Left hindlimb (tissue), 1 donor: ENCODE measurements at regions not wholly inside any gene's neighbourhood (a gene's known extent, or its start where the extent isn't known, plus 50 kb on each side); places are given as distances from the start of the nearest gene placed in this dataset.
"Not testable (repeated sequence)": the region's sequence is repeated elsewhere in the genome, so short reads cannot be mapped to it uniquely, and the experiment has no call there.

Experiments
- DNase-seq: peaks from one replicate; pipeline ENCODE4 v3.0.0-alpha.2; 2018

DNA sequence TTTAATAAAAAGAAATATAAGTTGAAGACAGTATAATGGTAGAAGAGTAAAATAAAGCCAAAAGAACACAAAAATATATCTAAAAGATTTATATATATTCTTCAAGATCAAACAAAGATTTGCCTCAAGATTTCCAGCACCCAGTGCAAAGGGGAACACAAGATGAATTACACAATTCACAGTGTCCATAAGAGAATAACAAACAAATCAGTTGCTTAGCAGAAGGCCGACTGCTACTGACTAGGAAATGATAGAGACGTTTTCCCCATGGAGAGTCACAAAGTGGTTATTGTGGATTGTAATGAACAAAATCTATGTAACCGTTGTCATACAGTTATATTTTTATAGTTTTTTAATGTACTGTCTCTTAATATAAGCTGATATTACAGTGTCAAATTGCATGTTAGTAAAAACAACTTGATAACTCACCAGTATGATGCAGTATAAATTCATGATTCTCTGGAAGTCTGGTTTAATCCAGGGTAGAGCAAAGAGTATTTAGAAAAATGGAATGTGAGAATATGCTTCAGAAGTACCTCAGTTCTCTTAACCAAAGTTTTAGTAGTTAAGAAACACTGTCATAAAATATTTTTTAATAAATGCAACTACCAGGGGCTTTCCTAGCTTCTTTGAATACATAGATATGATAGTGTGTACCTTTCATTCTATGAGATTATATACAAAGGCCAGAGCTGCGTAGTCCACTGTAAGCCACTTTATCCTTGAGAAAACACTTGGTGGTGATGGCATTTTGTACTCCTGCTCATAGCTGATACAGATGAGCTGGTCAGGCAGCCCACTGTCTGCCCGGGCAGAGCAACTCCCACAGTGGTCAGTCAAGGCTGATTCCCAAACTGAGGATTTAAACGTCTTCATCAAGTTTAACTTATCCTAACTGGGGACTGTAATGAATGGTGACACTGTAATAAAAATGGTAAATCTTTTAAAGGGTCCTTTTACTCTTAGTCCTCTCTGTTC is 180.5 kb upstream of the DTNA start:
- DNase-seq = no peak

DNA sequence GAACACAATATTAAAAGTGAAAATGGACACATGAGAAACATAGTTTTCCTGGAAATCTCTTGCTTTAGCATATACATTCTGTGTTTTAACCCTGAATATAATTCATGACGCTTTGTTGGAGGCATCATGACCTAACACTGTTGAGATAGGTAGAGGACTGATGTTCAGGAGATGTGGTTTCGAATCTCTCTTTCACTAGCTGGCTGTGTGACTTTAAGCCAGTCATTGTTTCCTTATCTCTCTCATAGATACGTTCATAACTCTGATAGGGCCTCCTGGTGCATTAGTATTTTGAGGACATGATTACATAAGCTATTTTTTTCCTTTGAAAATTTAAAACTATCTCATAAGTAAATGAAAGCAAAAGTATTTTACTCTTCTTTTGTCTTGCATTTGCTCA is 179.0 kb upstream of the DTNA start:
- no peak for DNase-seq

DNA sequence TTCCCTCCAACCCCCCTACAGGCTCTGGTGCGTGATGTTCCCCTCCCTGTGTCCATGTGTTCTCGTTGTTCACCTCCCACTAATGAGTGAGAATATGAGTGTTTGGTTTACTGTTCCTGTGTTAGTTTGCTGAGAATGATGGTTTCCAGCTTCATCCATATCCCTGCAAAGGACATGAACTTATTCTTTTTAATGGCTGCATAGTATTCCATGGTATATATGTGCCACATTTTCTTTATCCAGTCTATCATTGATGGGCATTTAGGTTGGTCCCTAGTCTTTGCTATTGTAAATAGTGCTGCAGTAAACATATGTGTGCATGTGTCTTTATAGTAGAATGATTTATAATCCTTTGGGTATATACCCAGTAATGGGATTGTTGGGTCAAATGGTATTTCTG is 175.5 kb upstream of the DTNA start:
- not testable (repeated sequence) for DNase-seq

DNA sequence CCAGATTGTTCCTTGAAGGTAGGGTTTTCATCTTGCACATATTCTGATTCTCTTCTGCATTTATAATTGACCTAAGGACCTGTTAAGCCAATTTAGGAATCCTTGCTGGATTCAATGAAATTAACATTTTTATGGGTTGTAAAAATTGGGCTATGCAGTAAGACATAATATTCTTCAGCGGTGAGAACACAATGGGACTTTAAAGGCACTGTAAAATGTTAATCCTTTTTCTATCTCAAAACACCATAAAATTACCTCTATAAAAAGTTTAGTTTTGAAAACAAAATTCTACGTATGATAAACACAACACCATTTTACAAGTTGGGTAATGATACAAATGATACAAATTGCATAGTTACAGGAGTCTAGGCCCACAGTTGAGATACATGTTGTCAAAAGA is 169.2 kb upstream of the DTNA start:
- DNase-seq = no peak

DNA sequence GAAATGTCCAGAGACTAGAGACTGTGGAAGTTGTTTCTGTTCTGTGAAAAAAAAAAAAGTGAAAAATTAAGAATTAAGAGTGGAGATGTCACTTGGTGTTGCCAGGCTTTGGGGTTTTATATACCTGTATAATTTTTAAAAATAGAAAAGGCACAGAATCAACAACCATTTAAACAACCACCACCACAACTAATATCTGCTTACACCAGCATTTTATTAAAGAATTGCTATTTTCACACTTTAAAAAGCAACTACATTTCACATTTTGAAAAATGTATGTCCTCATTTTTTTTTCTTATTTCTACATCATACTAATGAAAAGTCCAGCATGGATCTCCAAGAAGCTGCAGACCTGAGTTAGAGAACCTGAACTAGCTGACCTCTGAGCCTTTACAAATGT is 167.5 kb upstream of the DTNA start:
- no peak for DNase-seq

DNA sequence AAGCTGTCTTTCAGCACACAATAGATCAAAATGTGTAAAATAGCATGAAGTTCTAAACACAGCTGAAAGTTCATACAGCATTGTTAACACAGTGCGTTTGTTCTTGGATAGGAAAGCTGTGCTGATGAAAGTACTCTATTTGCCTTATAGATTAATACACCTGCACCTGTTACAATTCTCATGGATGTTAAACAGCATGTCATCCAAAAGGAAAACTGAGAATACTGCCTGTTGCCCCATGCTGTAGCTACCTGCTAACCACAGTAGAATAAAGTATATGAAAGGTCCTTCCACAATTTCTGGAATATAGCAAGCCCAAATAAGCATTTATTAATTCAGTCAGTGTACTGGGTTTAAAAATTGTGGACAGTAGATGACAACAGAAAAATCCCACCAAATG is 166.7 kb upstream of the DTNA start:
- no peak for DNase-seq

DNA sequence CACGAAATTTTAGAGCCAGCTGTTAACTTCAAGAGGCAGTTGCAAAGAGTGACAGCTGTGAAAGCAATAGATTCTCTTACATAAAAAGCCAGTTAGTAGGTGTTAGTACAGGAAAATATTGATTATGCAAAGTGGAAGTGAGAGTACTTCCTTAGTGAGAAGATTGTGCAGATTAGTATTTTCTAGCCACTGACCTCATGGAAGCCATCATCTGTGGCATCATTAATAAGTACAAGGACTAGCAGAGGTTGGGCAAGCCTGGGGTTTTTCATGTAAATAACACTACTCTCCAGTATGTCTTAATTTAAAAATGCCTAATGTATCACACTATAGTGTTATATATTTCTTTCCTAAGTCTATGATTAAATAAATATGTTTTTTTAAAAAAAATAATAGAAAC is 166.2 kb upstream of the DTNA start:
- no peak for DNase-seq

DNA sequence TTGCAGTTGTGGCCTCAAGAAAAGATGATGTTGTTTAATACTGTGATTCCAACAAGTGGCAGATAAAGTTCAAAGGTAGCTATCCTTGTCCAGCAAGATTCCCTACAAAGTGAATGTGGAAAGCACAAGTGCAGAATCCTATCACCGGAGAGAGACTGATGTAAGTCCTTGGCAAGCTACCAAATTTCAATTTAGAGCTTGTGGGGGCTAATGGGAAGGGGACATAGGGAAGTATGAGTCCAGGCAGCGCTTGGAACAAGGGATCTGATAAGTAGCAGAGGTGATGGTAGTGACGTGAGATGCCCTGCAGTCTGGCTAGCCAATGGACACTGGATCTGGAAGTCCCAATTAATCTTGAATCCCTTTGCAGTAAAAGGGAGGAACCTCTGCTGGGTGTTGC is 165.2 kb upstream of the DTNA start:
- DNase-seq = no peak

DNA sequence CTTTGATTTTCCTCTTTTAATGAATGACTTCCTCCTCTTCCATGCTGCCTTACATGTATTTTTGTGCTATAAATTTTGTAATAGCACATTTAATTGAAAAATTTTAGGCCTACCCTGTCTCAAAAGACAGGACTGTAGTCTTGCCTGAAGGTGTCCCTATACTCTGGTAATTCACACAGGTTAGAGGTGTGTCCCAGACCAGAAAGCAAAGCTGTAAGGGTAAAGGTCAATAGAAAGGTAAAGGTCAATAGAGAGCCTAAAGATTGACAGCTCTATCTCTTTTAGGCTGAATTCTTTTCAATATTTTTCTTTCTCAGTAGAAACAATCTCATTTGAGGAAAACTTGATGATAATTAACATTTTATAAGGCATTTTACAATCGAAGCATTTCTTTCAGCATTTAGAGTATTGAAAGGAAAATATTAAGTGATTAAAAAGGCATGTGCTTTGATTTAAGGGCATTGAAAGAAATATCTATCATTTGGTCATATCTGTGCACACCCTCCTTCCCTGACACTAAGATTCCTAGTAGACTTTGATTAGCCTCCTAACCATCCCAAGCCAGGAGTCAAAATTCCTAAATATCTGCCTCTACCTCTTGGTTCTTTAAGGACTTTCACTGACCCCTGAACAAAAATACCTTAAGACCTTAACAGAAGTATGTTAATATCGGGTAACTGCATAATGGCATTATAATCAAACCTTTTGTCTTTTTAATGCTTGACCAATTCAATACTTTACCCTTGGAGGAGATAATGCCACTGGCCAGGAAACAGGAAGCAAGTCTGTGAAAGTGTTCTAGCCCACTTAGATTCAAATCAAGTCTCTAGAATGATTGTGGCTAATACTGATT is 161.8 kb upstream of the DTNA start:
- no peak for DNase-seq

DNA sequence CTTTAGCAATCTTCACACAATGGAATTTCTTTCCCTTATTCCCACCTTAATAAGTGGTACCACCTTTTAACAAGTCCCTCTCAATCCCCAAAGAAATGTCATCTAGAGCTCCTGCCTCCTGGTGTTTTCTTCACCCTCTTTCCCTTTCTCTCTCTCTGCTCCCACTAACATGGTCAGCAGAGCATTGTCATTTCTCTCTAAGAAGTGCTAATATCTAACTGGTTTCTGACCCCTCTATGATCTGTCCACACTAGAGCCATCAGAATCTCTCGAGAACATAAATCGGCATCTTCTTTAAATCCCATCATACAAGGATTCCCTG is 161.2 kb upstream of the DTNA start:
- no peak for DNase-seq

DNA sequence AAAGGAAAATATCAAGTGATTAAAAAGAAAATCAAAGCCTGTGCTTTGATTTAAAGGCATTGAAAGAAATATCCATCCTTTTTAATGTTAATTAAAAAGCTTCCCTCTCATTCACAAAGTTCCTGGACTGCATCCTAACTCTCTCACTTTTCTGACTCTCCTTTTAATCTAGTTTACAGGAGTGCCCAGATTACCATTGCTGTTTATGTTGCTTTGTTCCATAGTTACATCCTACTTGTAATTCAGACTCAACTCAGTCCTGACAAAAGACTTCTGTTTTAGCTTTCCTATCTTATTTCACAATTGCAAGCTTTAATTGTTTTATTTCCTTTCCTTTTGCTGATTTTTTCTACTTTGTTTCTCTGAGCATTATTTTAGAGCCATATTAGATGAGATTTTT is 160.7 kb upstream of the DTNA start:
- no peak for DNase-seq

DNA sequence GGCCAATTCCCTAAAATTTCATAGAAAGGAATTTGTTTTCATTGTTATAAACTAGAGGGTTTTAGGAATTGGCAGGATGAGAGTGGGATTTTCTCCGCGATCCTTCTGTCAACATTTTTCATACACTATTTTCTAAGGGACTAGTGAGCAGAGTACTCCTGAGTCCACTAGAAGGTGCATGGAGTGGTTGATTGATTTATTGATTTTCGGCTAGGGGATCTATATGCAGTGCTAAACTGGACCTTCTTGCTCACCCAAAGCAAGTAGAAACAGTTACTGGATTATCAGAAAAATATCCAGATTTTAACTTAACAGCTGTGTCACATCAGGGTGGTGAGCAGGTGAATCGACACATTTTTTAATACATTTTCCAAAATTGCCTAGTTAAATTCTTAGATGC is 159.9 kb upstream of the DTNA start:
- DNase-seq = no peak

DNA sequence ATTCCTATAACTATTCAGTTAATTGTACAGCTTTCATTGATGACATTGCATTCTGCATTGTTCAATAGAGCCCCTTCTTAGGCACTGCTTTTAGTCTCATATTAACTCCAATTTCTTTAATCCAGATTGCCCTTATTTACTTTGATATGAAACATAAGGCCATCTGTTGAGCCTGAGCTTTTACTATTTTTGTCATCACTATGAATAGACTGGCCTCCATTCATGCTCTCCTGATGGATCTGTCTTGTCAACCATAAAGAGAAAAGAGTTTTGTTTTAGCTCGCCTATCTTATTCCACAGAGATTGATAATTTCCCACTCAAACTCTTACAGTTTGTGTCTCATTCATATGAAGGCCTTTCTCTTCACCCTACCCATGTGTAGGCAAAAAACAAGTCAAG is 159.2 kb upstream of the DTNA start:
- DNase-seq = no peak

DNA sequence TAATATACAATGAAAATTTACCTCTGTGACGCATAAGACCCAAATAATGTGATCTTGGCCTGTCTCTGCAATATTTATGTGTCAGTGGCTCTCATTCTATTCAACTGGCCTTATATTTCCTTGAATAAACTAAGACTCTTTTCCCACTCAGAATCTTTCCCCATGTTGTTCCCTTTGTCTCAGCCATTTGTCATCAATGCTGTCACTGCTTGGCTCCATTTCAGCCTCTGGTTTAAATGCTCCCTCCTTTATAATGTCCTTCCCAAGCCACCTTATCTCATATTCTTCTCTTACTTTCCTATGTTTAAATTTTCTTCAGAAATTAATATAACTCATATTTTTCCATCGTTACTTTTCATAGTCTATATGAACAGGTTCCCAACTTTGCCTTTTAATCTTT is 158.3 kb upstream of the DTNA start:
- no peak for DNase-seq

DNA sequence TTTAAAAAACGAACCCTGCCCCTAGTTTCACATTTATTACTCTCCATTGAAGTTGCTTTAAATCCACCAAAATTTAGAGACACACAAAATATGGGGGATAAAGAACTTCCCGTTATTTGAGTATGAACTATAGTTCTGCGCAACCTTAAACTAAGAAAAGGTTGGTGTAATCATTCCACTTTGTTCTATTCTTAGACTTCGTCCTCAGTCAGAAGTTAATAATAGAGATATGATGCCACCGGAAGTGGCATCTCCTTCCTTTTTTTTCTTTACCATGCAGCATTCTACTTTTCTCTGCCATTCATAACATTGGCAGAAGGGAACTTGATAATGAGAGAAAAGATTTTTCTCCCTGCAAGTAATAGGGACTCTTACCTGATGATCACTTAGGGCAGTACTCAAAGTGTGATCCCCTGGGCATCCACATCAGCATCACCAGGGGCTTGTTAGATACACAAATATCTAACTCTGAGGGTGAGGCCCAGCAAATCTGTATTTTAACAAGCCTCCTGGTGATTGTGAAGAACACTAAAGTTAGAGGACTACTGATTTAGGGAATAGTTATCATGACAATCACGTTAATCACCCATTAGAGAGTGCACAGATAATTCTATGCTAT is 147.7 kb upstream of the DTNA start:
- DNase-seq = no peak

DNA sequence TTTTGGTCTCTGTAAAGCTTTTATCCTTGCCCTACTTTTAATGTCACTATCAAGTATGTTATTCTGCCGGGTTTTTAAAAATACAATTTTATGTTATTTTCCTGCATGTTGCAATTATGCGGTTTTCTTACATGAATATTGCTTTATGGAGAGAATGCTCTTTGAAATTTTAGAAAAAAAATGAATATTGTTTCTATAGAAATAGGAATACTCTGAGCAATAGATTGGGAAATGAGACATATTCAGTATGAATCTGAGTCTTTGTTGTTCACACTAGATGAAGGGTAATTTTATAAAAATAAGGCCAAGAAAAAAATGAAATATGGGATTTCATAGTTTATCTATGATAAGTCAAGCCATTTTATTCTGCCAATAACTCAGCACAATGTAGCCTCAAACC is 142.2 kb upstream of the DTNA start:
- no peak for DNase-seq

DNA sequence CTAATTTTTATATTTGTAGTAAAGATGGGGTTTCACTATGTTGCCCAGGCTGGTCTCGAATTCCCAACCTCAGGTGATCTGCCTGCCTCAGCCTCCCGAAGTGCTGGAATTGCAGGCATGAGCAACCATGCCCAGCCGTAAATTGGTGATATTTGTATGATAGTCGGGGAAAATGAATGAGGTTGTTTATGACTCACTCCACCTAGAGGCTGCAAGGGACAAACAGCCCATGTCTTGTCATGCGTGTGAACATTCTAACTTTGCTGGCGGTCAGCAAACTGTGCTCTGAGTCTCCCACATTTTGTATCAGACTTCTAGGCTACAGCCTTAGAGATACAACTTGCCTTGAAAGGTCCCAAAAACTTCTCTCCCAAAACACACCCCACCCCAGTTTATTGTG is 133.5 kb upstream of the DTNA start:
- DNase-seq = no peak

DNA sequence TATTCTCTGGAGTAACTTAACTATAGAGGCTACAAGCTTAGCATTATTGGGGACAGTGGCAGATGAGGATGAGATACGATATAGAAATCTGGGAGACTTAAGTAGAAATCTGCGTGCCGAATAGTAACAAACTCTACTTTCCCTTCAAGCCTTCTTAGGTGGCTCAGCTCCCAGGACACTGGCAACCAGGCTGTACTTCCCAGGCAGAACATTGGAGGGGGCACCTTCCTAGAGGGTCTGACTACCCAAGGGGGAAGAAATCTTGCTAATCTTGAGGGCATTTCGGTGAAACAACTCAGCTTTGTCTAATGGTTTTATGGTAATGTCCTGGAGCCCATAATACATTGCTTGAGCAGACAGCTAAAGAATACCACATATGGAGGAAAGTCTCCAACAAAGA is 126.2 kb upstream of the DTNA start:
- no peak for DNase-seq

DNA sequence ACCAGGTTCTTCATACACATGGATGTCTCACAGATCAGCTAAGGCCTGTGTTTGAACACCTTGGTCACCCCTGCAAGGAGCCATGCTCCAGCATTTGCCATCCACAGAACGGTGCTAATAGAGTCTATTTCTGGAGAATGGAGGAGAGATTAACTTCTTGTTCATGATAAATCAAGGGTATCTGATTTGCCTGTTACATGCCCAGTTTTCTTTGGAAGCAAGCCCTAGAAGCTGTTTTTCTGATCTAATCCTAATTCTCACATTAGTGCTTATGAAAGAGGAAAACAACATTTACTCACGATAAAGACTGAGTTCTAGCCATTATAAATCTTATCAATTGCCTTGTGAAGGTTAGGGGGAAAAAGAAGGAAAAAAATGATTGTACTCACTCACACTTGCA is 119.6 kb upstream of the DTNA start:
- no peak for DNase-seq

DNA sequence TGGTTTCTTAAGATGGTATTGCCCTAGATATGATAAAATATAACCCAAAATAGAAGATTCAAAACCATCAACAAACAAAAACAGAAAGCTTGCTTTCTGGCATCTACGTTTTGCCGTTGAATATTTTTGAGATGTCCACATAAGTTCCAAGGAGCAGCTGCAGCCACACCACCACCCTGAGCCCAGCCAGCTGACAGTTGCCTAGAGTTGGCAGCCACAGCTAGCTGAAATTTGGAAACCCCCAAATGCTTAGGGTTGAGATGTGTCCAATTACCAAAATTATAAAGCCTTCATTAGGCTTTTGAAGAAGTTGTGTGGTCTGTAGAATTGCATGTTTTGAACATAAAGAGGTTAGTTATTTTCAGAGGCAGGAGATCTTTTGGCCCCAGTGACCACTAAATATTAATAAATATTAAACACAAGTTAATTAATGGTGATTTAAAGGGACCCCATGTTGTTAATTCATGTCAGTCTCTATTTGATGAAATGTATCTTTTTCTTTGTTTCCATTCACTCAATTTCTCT is 118.1 kb upstream of the DTNA start:
- peak; percentile 53 for DNase-seq

DNA sequence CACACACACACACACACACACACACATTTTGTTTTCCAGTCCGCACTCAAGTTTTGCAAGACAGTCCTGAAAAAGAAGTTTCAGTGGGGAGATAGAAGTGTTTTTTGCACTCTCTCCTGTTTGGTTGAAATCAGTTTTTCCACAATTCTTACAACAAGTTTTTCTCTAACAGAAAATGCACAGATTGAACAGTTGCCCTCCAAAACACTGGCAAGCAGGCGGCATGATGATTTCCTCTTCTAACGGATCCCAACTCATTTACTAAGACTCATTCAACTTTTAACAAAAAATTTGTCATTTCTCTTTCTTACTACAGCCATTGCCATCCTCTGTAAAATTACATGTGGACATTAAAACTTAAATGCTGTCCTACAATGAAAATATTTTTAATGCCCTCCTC is 117.6 kb upstream of the DTNA start:
- no peak for DNase-seq

DNA sequence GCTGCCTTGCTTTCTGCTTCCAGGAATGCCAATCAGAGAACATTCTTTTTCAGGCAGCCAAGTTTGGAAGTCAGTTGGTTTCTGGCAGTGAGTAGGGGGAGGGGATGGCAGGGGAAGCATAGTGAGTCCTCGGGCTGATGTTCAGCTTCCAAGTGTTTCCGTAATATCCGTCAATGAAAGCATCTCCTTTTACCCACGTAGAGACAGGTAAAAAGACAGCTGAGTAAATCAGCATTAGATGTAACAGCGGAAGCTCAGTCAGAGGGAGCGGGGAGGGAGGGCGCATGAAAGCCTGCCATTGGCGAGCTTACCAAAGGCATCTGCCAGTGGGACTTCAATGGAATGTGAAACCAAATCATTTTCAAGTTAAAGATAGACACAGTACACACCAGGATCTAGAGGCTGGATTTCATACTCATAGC is 117.1 kb upstream of the DTNA start:
- DNase-seq = peak; percentile 79

DNA sequence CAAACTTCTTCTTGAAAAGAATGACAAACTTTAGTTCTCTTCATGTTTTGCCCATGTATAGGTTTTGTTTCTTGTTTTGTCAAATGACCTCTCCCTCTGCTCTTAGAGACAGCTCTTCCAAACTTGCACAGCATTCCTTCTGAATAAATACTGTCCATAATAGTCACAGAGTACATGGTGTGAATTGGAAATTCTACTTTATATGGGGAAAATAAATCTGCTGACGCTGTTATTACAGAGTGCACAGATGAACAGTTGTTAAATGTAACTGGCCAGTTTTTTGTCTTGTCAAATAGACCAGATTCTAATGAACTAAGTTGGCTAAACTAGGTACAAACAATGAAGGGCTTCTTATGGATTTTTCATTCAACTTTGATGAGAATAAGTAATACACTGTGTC is 115.8 kb upstream of the DTNA start:
- no peak for DNase-seq

DNA sequence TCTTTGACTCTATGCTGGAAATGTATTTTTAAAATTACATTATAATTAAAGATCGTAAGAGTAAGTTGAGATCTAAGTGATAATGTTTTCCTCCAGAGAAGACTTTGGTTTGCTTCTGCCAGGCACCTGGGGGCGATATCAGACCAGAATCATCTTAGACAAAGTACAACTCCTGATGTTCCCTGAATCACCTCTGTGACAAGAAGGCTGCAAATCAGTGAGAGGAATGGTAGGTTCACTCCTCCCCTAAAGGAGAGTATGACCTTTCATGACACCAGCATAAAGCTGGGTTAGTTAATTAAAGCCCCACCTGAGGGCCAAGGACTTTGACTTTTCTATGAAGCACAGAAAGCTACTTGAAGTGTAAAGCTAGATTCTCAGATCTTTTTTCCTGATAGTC is 114.4 kb upstream of the DTNA start:
- DNase-seq = no peak
